ENCODE measurements at regions not wholly inside any gene's neighbourhood (a gene's known extent, or its start where the extent isn't known, plus 50 kb on each side); places are given as distances from the start of the nearest gene placed in this dataset.

DNA sequence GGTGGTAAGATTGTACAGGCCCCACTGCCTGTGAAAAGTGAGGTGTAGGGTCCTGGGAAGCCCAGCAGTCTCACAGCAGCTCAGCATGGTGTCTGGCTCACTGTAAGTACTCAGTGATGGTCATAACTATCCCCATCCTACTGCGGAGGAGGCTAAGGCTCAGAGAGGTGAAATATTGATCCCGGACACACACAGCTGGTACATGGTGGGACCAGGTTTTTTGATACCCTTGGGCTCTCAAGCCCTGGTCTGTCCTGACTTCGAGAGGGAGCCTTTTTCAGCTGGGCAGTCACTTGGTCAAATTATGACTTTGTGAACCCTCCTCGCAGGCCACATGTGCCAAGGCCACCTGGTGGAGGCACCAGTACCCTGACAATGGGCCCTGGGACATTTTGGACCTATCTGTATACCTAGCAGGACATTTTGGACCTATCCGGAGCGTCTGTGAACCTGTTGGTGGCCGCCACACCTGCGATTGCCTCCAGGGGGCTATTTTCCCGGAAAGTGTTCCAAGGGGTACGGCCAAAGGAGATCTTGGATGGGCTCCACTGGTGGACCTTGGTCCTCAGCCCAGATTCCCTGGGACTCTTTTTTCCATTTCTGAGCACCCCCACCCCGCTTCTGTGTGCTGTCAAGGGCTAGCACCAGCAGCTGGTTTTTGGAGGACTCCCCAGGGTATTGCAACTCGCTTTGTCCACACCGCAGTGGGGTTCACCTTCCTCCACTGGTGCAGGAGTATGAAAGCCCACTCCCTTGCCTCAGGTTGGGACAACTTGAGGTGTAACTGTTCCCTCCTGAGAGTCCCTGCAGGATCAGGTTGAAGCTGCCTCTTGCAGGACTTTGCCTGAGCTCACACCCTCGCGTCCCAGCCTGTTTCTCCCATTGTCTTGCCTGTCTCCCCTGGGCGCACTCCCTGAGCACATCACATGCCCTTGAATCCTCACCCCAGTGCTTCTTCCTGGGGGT is 83.6 kb upstream of the NKD1 start:
- no peak for DNase-seq
- TF ChIP-seq, protein P1, sequence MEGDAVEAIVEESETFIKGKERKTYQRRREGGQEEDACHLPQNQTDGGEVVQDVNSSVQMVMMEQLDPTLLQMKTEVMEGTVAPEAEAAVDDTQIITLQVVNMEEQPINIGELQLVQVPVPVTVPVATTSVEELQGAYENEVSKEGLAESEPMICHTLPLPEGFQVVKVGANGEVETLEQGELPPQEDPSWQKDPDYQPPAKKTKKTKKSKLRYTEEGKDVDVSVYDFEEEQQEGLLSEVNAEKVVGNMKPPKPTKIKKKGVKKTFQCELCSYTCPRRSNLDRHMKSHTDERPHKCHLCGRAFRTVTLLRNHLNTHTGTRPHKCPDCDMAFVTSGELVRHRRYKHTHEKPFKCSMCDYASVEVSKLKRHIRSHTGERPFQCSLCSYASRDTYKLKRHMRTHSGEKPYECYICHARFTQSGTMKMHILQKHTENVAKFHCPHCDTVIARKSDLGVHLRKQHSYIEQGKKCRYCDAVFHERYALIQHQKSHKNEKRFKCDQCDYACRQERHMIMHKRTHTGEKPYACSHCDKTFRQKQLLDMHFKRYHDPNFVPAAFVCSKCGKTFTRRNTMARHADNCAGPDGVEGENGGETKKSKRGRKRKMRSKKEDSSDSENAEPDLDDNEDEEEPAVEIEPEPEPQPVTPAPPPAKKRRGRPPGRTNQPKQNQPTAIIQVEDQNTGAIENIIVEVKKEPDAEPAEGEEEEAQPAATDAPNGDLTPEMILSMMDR (IDR thresholded peaks at IDR 0.05): no peak
- TF ChIP-seq POLR2A (IDR thresholded peaks at IDR 0.05): no peak
- 84 to 92% (median 86%) methylated on average over 16 of the region's 16 CpGs for WGBS, 4 donors
- no peak for ATAC-seq
- intact Hi-C loops (cut with DNase I): no loop called here
- Histone ChIP-seq H3K4me1 (peaks cover 0 to 11% (median 0%) of the 10 kb centered on the region in 12 donors), H3K36me3 (no peaks in the 10 kb centered on the region), H3K4me3 (no peak overlapping the region), H3K27me3 (peaks cover 5 to 97% (median 39%) of the 10 kb centered on the region in 9 donors), H3K27ac (no peak overlapping the region), H3K9me3 (no peaks in the 10 kb centered on the region)

DNA sequence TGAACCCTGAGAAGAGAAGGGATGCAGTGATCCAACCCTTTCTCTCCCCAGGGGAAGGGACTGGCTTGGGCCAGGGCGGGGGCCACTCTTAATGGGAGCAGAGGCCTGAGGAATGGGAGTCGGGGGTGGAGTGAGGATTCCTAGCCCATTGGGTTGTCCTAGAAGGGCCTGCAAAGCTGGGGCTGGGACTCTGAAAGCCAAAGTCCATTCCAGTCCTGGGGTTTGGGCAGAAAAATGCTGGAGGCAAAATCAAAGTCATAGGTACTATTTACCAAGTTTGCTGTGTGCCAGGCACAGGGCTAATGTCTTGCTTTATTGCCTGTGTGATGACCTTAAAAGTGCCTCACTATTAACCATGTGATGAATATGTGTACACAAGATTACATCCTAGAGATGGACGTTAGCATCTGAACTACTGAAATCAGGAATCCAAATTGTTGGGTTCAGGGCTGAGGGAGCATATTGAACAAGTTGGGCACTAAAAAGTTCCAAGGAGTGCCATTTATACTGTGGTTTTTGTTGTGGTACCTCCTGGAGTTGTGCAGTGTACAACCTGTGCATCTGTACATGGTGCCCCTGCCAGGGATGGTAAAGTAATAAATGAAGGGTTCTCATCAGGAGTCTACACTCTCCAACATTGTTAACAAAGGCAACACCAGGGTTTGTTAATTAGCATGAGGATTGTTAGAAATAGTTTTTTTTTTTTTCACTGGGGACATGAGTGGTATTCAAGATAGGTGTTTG is 84.4 kb upstream of the NKD1 start:
- DNase-seq (no peak), ATAC-seq (no peak)
- Histone ChIP-seq H3K27me3 (peaks cover 5 to 95% (median 36%) of the 10 kb centered on the region in 9 donors), H3K4me3 (no peak overlapping the region), H3K27ac (no peak overlapping the region), H3K9me3 (no peaks in the 10 kb centered on the region), H3K36me3 (no peaks in the 10 kb centered on the region), H3K4me1 (peaks cover 0 to 10% (median 0%) of the 10 kb centered on the region in 12 donors)
- 47 to 65% (median 55%) methylated on average over 3 of the region's 3 CpGs for WGBS, 4 donors
- no peak for TF ChIP-seq POLR2A (IDR thresholded peaks at IDR 0.05)
- TF ChIP-seq, protein P1 (IDR thresholded peaks at IDR 0.05): no peak
- intact Hi-C loops (cut with DNase I): no loop called here

DNA sequence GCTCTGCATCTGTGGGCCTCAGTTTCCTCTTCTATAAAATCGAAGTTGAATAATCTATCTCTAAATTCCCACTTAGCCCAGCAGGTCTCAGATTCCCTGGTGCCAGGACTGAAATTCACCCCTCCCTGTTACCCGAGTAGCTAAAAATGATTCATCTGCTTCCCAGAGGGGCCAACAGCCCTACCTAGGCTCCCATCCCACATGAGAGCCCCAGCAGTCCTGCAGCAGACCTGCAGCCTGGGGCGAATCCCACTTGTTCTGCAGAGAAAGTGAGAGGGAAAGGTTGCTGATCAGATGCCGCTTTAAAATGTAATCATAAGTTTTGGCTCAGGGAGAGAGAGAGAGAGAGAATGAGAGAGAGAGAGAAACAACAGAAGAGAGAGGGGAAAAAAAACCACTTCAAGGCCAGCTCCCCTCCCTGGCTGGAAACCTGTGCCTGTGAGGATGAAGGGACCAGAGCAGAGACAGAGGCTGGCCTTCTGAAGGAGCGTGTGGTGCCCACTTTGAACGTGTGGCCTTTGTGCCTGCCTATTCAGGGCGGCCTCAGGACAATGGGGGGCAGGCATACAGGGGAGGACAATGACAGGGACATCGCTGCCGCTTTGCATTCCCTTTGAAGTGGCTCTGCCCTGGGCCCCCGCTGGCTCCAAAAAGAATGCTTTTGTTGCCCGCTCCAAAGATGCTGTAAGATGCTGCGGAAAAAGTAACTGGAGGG is 85.2 kb upstream of the NKD1 start:
- 49 to 51% (median 49%) methylated on average over 12 of the region's 12 CpGs for WGBS, 4 donors
- intact Hi-C loops (cut with DNase I): no loop called here
- no peak for DNase-seq
- Histone ChIP-seq H3K27ac (no peak overlapping the region), H3K4me1 (peaks cover 0 to 4% (median 0%) of the 10 kb centered on the region in 12 donors), H3K27me3 (peaks cover under 1 to 95% (median 32%) of the 10 kb centered on the region in 9 donors), H3K36me3 (no peaks in the 10 kb centered on the region), H3K4me3 (no peak overlapping the region), H3K9me3 (no peaks in the 10 kb centered on the region)
- ATAC-seq: no peak
- TF ChIP-seq POLR2A (IDR thresholded peaks at IDR 0.05): no peak
- TF ChIP-seq, protein P1 (IDR thresholded peaks at IDR 0.05): no peak

Data from heart left ventricle (tissue), 16 donors.